DOHH2 (cell line): ENCODE measurements at regions not wholly inside any gene's neighbourhood (a gene's known extent, or its start where the extent isn't known, plus 50 kb on each side); places are given as distances from the start of the nearest gene placed in this dataset.

ENCODE experiments used
- CTCF ChIP-seq: fragments of 200-600 bp; sonication (generic); IDR thresholded peaks from one replicate; pipeline ENCODE4 v1.5.1; 2014; ENCODE audit warnings: antibody characterized with exemption, mild to moderate bottlenecking, low read depth, low read length; ENCODE audit not compliant: poor library complexity, severe bottlenecking
- EZH2phosphoT487 ChIP-seq: fragments of 200-600 bp; sonication (generic); IDR thresholded peaks from 2 replicates; pipeline ENCODE4 v1.6.1; 2017; ENCODE audit warnings: borderline replicate concordance, mild to moderate bottlenecking, antibody characterized with exemption, low read length, moderate library complexity, mixed read lengths

DNA sequence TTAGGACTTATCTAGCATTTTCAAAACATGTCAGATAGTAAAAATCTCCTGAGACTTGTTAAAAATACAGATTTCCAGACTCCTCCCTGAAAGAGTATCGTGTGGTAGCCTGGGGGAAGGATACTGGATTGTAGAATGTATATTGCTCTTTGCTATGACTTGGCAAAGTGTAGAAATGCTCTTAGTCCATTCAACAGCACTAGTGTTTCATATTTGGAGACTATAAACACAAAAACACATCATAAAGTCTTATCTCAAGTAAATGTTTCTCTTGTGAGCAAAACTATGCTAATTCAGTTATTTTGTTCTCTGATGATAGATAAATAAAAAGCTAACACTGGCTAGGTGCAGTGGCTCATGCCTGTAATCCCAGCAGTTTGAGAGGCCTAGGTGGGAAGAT lies 137.5 kb upstream of the PRPS1L1 start:
- TF ChIP-seq CTCF (no peak), EZH2phosphoT487 (no peak)
